Left lung (tissue), 4 donors: ENCODE measurements at regions not wholly inside any gene's neighbourhood (a gene's known extent, or its start where the extent isn't known, plus 50 kb on each side); places are given as distances from the start of the nearest gene placed in this dataset.
A peak's percentile ranks its signal among the peaks of the same experiment; 100 is the strongest.

Experiments
- ATAC-seq: fragments of 200-7000 bp; cut with Tn5 transposase; one replicate; pipeline ENCODE4 v1.9.1; 2020; ENCODE audit warnings: moderate library complexity
- DNase-seq, 4 donors: peaks; one replicate each; pipeline ENCODE4 v3.0.0-alpha.2; 2013 to 2020
- H3K27ac ChIP-seq, 2 donors: fragments of 200-600 bp; sonication (generic) in 1 of 2; one replicate each; pipeline versions ENCODE4 v1.5.0 to v1.8.0; 2020 to 2021
- H3K27me3 ChIP-seq, 2 donors: fragments of 200-600 bp; sonication (generic) in 1 of 2; one replicate each; pipeline versions ENCODE4 v1.5.0 to v1.8.0; 2020 to 2021
- H3K36me3 ChIP-seq, 2 donors: fragments of 200-600 bp; sonication (generic) in 1 of 2; one replicate each; pipeline versions ENCODE4 v1.5.0 to v1.8.0; 2020 to 2021
- H3K4me1 ChIP-seq, 2 donors: fragments of 200-600 bp; one replicate each; pipeline ENCODE4 v1.8.0; 2021
- H3K4me3 ChIP-seq, 2 donors: fragments of 200-600 bp; sonication (generic) in 1 of 2; one replicate each; pipeline versions ENCODE4 v1.5.0 to v1.8.0; 2020 to 2021; ENCODE audit warnings: mild to moderate bottlenecking in 1 of 2
- H3K9me3 ChIP-seq, 2 donors: fragments of 200-600 bp; sonication (generic) in 1 of 2; one replicate each; pipeline versions ENCODE4 v1.5.0 to v1.8.0; 2020 to 2021
- intact Hi-C, 2 donors: fragments of 100-400 bp; cut with DNase I; formaldehyde crosslinking; loops; one replicate each; pipeline versions ENCODE4 v1.11.2 to v1.14.2; 2022
- TF ChIP-seq, protein P1 (sequence below), 2 donors: fragments of 200-600 bp; sonication (generic) in 1 of 2; IDR thresholded peaks; one replicate each; pipeline versions ENCODE4 v1.5.0 to v1.8.0; 2021; ENCODE audit warnings: antibody characterized with exemption in 2 of 2
- donor health status: DM: no; HTN: yes; CAD: no.
- donor health status: DM: no; HTN: no; CAD: no.

DNA sequence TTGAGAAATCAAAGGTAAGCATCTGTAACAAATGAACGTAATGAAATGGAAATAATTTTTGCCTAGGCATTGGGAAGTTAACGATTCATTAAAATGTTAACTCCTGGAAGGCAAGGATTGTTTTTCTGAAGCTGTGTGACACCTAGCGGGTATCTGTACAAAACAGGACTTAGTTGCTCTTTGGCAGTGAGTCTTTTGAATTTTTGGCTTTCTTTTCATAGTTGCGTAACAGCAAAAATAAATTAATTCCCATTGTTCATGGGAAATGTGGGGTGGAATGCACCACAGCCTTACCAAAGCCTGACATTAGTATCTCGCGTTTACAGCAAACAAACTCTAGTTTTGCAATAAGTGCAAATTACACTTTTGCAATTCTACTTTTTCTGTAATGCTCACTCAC lies 92.7 kb upstream of the DTNBP1 start:
- peak in 2 of 4 donors; percentile 67 to 76 for DNase-seq

DNA sequence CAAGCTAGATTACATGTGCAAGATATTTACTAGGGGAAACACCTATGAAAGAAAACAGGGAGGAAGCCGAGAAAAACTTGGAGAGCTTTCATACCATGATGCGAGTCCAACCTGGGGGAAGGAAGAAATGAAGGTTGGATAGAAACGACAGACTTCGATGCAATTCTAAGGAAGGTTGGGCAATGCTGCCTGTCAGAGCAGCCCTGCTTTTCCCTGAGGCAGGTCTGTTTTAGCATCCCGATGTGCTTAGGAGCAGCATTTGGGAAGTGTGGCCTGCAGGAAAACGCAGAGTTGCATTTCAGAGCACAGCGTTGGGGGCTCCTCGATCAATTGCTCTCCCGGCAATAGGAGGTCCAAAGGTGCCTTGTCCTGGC lies 91.9 kb upstream of the DTNBP1 start:
- H3K27me3 ChIP-seq, result no peaks in the 10 kb centered on the region
- DNase-seq, result no peak
- no peak overlapping the region for H3K4me3 ChIP-seq
- H3K4me1 ChIP-seq, result no peaks in the 10 kb centered on the region
- no peaks in the 10 kb centered on the region for H3K9me3 ChIP-seq
- H3K36me3 ChIP-seq, result no peaks in the 10 kb centered on the region
- intact Hi-C loops, result no loop called here
- ATAC-seq, result no peak
- no peak overlapping the region for H3K27ac ChIP-seq
- TF ChIP-seq, protein P1, sequence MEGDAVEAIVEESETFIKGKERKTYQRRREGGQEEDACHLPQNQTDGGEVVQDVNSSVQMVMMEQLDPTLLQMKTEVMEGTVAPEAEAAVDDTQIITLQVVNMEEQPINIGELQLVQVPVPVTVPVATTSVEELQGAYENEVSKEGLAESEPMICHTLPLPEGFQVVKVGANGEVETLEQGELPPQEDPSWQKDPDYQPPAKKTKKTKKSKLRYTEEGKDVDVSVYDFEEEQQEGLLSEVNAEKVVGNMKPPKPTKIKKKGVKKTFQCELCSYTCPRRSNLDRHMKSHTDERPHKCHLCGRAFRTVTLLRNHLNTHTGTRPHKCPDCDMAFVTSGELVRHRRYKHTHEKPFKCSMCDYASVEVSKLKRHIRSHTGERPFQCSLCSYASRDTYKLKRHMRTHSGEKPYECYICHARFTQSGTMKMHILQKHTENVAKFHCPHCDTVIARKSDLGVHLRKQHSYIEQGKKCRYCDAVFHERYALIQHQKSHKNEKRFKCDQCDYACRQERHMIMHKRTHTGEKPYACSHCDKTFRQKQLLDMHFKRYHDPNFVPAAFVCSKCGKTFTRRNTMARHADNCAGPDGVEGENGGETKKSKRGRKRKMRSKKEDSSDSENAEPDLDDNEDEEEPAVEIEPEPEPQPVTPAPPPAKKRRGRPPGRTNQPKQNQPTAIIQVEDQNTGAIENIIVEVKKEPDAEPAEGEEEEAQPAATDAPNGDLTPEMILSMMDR (IDR thresholded peaks at IDR 0.05), result no peak

More for the DNA sequence above, 92.7 kb upstream of the DTNBP1 start:
- TF ChIP-seq, protein P1 (IDR thresholded peaks at IDR 0.05), result no peak
- no peaks in the 10 kb centered on the region for H3K36me3 ChIP-seq
- ATAC-seq, result peak; percentile 44
- no peaks in the 10 kb centered on the region for H3K27me3 ChIP-seq
- intact Hi-C loops, result no loop called here
- H3K4me1 ChIP-seq, result no peaks in the 10 kb centered on the region
- H3K27ac ChIP-seq, result no peak overlapping the region
- H3K9me3 ChIP-seq, result no peaks in the 10 kb centered on the region
- no peak overlapping the region for H3K4me3 ChIP-seq

DNA sequence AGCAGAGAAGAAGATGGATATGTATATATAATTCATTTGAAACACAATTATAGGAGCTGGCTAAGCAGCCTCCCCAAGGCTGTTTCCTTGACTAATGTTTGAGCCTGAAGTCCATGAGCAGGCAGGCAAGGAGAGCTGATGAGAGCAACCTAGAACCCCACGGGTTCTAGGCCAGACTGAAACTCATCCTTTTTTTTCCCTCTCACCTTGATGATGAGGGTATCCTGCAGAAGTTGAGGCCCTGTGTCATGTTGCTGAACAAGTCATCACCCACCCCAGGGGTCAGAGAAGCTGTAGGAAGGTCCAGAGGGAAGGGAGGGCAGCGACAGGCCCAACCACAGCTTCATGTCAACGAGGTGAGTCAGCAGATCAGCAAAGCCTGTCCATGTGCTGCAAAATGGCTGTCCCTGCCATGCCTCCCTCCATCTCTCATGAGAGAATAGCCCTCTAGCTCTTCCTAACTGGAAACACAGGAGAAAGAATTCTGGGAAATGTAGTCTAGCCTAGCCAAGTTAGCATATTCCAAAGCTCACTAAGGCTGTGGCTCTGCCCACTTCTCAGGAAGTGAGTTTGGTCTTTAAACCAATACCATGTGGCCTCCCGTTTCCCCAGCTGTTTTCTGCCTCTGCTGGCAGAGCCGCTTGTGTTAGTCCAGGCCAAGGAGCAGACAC lies 91.3 kb upstream of the DTNBP1 start:
- Histone ChIP-seq H3K4me1 (no peaks in the 10 kb centered on the region), H3K9me3 (no peaks in the 10 kb centered on the region), H3K27me3 (no peaks in the 10 kb centered on the region), H3K36me3 (no peaks in the 10 kb centered on the region), H3K27ac (no peak overlapping the region), H3K4me3 (no peak overlapping the region)
- intact Hi-C loops, result no loop called here
- TF ChIP-seq, protein P1 (IDR thresholded peaks at IDR 0.05), result no peak
- DNase-seq, result no peak
- no peak for ATAC-seq

DNA sequence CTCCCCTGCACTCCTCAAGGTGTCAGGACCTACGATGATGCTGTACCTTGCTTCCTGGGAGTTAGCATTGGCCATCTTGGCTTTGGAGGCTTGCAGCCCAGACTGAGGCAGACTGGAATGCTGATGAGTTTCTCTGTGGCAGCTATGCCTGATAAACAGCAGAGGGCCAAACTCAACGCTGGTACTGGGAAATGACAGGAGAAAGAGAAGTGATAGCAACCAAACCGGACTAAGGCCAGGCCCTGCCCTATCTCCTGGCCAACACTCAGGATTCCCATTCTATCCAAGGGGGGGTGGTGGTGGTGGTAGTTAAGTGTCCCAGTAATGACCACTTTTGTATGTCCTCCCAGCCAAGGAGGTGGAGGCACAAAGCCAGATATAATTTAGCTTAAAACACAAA lies 90.0 kb upstream of the DTNBP1 start:
- intact Hi-C loops, result no loop called here
- Histone ChIP-seq H3K36me3 (no peaks in the 10 kb centered on the region), H3K4me1 (no peaks in the 10 kb centered on the region), H3K27ac (no peak overlapping the region), H3K4me3 (no peak overlapping the region), H3K9me3 (no peaks in the 10 kb centered on the region), H3K27me3 (no peaks in the 10 kb centered on the region)
- DNase-seq, result no peak
- no peak for ATAC-seq
- TF ChIP-seq, protein P1 (IDR thresholded peaks at IDR 0.05), result no peak

DNA sequence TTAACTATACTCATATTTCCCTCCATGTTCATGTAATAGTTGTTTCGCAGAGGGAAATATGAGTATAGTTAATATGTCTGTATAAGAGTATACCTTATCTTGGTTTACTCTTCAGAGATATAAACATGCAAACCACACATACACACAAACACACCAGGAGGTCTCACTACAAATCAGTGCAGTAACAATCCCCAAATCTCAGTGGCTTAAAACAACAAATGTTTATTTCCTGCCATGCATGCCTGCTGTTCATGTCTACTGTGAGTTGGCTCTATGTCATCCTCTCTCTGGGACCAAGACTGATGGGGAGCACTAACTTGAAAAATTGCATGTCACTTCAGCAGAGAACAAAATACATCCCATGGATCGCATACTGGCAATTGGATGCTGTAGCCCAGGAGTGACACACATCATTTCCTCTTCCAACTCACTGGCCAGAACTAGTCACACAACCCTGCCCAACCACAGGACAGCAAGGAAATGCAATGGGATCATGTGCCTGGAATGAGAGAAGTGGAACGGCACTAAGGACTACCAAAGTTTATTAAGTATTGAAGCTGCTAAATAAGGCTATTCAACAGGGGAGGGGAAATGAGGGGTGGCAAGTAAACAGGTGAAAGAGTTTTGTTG lies 89.0 kb upstream of the DTNBP1 start:
- Histone ChIP-seq H3K4me1 (no peaks in the 10 kb centered on the region), H3K4me3 (no peak overlapping the region), H3K9me3 (no peaks in the 10 kb centered on the region), H3K27ac (no peak overlapping the region), H3K27me3 (no peaks in the 10 kb centered on the region), H3K36me3 (no peaks in the 10 kb centered on the region)
- TF ChIP-seq, protein P1 (IDR thresholded peaks at IDR 0.05), result no peak
- DNase-seq, result no peak
- intact Hi-C loops, result no loop called here
- ATAC-seq, result no peak
